Middle frontal gyrus (tissue), 1 donor: ENCODE measurements at regions not wholly inside any gene's neighbourhood (a gene's known extent, or its start where the extent isn't known, plus 50 kb on each side); places are given as distances from the start of the nearest gene placed in this dataset.
A peak's percentile ranks its signal among the peaks of the same experiment; 100 is the strongest.

Experiments used
- DNase-seq: peaks from one replicate; pipeline ENCODE4 v3.0.0-alpha.2; 2015; ENCODE audit warnings: low spot score; ENCODE audit errors: extremely low spot score

- no peak for DNase-seq
These were observed 130.1 kb upstream of the GALNT5 start for GRCh38 chr2:157127249-157128012.

DNA sequence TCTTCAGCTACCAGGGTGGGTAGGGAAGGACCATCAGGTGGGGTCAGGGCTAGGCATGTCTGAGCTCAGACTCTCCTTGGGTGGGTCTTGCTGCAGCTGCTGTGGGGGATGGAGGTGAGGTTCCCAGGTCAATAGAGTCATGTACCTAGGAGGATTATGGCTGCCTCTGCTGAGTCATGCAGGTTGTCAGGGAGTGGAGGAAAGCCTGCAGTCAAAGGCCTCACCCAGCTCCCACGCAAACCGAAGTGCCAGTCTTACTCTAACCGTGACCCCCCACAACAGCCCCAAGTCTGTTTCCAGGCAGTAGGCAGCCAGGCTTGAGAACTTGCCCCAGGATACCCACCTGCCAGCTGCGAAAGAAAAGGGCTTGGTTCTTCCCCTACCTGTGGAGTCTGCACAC lies 113.6 kb upstream of the GALNT5 start:
- no peak for DNase-seq

DNA sequence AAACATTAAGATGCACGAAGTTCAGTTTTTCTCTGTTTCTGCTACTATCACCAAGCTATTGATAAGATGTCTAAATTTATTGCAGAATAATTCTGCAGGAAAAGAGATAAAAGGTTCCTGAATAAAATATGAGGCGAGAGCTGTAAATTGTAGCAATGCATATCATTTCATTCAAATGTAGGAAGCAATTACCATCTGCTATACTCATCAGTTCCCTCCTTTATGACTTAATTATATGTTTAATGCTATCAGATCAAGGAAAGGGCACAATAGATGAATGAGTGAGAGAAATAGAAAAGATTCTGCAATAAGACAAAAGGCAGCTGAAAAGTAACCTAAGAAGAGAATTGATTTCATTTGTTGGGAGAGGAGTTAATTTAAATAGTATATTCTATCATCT lies 108.2 kb upstream of the GALNT5 start:
- DNase-seq: no peak

DNA sequence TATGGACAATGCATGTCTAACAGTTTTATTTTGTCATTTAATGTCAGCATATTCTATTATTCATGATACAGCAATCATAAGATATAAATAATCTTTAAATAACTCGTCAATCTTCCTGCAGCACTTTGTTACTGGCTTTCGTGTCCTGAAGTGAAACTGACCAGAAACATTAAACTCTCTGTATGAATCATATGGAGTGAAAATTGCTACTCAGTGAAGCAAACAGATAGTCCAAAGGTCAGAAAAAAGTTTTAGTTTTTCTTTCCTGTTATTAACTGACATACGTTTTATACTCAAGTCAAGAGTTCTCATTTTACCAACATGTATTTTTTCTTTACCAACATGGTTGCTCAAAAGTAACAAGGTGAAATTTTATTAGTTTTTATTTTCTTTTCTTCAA lies 106.8 kb upstream of the GALNT5 start:
- DNase-seq: no peak

DNA sequence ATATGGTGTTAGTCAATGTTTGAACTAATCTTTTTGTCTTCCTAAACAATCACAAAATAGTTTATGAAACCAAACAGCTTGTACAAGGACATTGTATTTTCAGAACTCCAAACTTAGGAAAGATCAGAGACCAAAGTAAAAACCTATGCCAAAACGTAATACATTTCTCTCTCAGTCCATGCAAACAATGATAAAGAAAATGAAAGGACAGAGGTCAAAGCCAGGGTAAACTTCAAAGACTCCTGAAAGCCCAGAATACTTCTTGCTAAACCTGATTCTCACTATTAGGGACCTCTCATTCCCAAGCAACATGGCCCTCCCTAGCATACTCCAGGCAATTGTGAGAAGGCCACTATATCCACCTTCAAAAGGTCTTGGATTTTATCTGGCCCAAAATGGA lies 105.1 kb upstream of the GALNT5 start:
- no peak for DNase-seq

GRCh38 chr2:157155992-157156391 lies 101.5 kb upstream of the GALNT5 start:
- DNase-seq: no peak

GRCh38 chr2:157158111-157158510 lies 99.4 kb upstream of the GALNT5 start:
- DNase-seq: no peak

- DNase-seq: no peak
These were observed 98.1 kb upstream of the GALNT5 start for GRCh38 chr2:157159221-157159934.

DNA sequence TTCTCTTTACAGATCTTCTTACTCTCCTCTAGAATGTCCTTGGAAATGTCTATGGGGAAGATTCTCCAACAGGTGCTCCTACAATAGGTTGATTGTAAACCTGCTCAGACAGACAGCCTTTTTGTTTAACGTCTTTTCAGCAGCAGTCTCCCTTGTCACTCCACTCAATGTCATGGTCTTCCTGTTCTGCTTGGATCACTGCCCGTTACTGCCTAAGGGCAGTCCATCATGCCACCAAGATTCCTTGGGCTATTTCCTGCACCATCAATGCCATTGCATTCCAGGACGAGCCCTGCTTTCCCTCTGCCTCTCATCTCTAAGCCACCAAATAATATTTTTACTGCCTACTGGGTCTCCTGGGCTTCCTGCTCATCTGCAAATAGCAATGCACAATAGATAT lies 97.4 kb upstream of the GALNT5 start:
- no peak for DNase-seq

- no peak for DNase-seq
These were observed 93.1 kb upstream of the GALNT5 start for GRCh38 chr2:157164370-157164769.

- no peak for DNase-seq
These were observed 92.6 kb upstream of the GALNT5 start for GRCh38 chr2:157164891-157165290.

- DNase-seq: no peak
These were observed 89.0 kb upstream of the GALNT5 start for GRCh38 chr2:157168501-157168900.

- DNase-seq: no peak
These were observed 87.6 kb upstream of the GALNT5 start for GRCh38 chr2:157169889-157170288.

DNA sequence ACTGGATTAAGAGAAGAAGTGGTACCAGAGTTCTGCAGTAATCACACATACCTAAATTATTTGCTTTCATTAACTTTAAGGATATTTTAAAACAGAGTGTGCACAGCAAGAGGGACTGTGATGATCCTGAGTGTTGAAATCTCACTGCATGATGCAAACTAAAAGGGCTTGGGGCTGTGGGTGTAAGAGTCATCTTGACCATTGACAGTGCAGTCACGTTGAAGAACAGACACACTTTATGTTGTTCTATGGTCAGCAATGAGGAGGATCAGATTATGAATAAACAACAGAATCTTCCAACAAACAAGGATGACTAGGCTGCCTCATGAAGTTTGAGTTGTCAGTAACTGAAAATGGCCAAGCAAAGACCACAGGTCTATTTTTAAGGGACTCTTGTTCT lies 87.2 kb upstream of the GALNT5 start:
- no peak for DNase-seq

DNA sequence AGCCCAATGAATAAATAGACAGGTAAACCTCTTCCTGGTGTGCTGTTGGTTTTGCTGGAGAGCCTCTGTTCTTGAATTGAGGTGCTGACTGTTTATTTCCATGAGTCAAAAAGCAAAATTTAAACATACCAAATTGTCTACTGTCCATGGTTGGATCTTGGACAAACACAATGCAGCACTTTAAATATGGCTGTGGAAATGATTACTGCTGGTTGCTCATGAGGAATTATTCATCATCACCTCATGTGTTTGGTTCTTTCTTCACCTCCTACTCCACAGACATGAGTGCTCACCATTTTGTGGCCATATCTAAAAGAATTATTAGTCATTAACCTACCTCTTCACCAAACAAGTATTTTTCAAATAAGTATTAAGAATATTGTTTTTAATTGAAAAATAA lies 85.3 kb upstream of the GALNT5 start:
- no peak for DNase-seq

- DNase-seq: no peak
These were observed 84.5 kb upstream of the GALNT5 start for GRCh38 chr2:157172866-157173578.

DNA sequence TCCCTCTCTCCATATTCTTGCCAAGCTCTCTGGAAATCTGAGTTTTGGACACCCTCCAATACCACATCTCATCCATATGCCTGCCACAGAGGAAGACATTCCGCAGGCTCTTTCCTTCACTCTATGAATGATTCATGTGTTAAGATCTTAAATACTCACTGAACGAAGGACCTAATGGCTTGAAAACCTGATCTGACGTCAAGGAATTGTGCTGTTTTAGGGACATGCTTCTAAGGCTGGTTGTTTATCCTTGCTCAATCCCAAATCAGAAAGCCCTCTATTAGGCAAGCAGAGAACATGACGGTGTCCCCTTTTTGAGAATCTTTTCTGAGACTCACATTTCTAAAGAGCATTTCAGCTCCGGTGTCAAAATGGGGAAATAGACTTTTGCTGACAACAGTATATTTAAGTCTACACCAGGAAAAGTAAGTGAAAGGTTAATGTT lies 83.7 kb upstream of the GALNT5 start:
- peak; percentile 30 for DNase-seq

DNA sequence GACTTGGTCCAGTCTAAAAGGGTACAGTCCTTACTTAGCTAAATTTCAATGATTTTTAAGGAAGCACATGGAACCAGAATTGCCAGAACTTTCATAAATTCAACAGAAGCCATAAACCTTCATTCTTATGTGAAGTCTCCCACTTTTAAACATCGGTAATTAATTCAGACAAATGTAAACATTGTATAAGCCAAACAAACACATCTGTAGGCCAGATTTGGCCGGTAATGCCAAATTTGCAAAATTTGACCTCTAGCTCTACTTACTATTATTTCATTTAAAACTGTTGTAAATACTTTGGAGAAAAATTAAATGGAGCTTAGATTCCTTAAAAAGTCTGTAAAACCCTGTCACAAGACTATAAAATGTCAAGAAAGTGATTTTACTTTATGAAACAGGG lies 83.2 kb upstream of the GALNT5 start:
- DNase-seq: no peak

- no peak for DNase-seq
These were observed 80.9 kb upstream of the GALNT5 start for GRCh38 chr2:157176602-157177001.

DNA sequence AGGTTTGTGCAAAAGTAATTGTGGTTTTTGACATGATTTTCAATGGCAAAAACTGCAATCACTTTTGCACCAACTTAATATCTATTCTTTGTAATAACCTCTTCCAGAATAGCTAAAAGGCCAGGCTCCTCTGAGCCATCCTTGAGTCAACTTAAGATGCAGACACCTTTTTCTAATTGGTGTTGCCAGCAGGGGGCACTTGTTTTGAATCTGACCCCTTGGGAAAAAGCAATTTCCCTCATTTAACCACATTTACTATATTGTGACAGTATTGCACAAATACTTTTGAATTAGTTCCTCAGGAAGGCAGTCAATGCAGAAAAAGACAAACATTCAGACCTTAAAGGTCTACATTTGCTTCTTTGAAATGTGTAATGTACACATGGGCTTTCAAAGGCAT lies 78.6 kb upstream of the GALNT5 start:
- no peak for DNase-seq

- no peak for DNase-seq
These were observed 78.0 kb upstream of the GALNT5 start for GRCh38 chr2:157179324-157180105.

GRCh38 chr2:157180359-157180758 lies 77.1 kb upstream of the GALNT5 start:
- DNase-seq: no peak
